GM20000 (cell line): ENCODE measurements at regions not wholly inside any gene's neighbourhood (a gene's known extent, or its start where the extent isn't known, plus 50 kb on each side); places are given as distances from the start of the nearest gene placed in this dataset.
"Not testable (repeated sequence)": the region's sequence is repeated elsewhere in the genome, so short reads cannot be mapped to it uniquely, and the experiment has no call there.

Source experiments
- DNase-seq: peaks from one replicate; pipeline ENCODE4 v3.0.0; 2012; ENCODE audit warnings: low spot score
- CTCF ChIP-seq: IDR thresholded peaks from 2 replicates; pipeline ENCODE4 v1.5.1; 2012; ENCODE audit warnings: mild to moderate bottlenecking, control low read depth; ENCODE audit errors: extremely low read depth, missing control alignments

DNA sequence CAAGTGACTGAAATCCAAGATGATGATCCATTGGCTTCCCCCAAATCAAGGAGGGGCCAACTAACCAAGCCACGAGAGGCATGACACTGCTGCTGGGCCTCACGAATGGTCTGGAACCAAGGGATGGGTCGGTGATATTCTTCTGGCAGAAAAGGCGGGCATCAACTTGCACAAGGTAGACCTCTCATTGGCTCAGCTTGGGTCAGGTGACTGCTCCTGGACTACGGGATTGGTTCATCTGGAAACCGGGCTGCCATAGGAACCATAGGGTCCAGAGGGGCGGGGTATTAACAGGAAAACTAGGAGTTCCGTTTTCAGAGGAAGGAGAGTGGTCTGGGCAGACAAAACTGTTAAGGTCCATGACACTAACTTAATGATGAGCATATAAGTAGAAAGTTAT is 100.9 kb downstream of the TFAP2C start:
- TF ChIP-seq CTCF, result no peak
- no peak for DNase-seq

DNA sequence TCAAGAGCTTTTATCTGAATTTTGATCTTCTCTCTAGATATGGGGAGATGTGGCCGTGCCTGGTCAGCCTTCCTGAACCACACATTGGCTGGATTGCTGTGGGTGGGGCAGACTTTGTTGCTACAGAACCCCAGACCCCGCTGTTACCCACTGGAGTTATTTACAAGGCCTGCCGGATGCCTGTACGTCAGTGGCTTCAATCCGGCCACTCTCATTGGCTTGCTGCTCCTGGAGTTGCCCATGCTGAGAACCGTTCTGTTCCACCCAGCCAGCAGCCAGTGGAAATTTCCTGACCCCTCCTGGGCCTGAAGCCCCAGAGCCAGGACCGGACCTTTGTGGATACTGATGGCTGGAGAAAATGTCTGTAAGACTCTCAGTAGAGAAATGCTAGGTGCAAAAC is 101.9 kb downstream of the TFAP2C start:
- DNase-seq, result no peak
- no peak for TF ChIP-seq CTCF

DNA sequence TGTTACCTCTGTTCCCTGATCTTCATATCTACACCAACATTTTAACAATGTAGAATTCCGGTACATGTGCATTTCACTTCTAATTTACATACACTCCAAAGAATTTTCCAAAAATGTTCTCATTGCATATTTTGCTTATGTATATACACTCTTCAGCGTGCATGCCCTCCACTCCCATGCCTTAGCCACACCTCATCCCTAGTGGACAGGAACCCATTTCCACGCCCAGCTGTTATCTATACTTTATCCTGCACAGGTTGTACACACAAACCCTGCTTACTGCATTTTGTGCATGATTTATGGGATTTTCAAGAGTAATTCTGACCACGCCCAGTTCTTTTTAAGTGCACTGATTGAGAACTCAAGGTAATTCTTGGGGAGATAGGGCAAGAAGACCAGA is 102.4 kb downstream of the TFAP2C start:
- no peak for DNase-seq
- no peak for TF ChIP-seq CTCF

DNA sequence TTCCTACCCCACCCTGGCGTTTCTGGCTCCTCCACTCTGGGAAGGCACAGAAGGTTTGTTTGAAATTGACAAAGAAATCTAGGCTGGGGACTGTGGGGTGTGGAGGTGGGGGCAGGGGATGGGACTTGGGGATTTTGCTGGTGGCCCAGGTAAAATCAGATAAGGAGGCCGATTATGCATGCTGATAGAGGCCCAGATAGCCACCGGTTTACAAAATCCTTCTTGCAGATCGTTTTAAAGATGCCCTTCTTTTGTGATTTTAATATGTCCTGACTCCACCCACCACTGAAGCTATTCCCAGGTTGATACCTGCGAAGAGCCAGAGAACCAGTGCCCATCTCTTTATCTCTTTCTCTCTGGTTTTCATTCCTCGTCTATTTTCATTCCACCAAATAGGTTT is 104.9 kb downstream of the TFAP2C start:
- no peak for DNase-seq
- no peak for TF ChIP-seq CTCF

DNA sequence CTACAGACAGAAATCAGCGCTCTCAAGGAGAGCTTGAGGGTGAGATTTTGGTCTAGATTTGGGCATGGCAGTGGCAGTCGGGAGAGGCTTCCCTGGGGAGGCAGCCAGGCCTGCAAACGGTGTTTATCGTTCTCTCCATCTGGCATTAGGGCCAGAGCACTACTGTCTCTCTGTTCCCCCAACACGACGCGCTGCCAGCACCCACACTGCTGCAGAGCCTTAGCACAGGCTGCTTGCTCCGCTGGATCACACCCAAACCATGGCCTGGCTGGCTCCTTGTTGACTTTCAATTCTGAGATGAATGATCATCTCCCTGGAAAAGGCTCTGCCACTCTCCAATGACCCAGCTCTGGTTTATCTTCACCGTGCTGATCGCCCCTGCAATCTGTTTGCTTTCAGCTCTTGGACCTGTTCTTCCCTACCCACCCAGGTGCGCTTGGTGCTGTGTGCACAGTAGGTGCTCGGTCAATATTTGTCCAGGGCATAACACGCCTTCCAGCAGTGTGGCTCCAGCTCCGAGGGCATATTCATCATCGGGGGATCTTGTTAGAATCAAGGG is 106.1 kb downstream of the TFAP2C start:
- no peak for DNase-seq
- no peak for TF ChIP-seq CTCF

- TF ChIP-seq CTCF, result no peak
- no peak for DNase-seq
These were observed 107.3 kb downstream of the TFAP2C start for GRCh38 chr20:56736285-56736857.

DNA sequence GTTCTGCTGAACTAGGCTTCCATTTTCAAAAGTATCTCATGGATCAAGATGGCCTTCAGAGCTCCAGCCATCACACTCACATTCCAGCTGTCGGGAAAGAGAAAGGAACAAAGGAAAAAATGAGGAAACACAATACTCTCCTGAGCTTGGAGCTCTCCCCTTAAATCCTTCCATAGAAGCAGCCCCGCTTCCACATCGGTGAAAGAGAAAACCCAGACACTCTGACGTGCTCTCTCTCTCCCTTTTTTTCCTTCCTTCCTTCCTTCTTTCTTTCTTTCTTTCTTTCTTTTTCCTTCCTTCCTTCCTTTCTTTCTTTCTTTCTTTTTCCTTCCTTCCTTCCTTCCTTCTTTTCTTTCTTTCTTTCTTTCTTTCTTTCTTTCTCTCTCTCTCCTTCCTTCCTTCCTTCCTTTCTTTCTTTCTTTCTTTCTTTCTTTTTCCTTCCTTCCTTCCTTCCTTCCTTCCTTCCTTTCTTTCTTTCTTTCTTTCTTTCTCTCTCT is 115.3 kb downstream of the TFAP2C start:
- not testable (repeated sequence) for DNase-seq
